A549 (cell line): ENCODE measurements at regions not wholly inside any gene's neighbourhood (a gene's known extent, or its start where the extent isn't known, plus 50 kb on each side); places are given as distances from the start of the nearest gene placed in this dataset.
A peak's percentile ranks its signal among the peaks of the same experiment; 100 is the strongest.

Source experiments
- CEBPB ChIP-seq, 2 experiments: fragments of >200 bp in 1 of 2; sonication (Bioruptor Twin) in 1 of 2; formaldehyde crosslinking in 1 of 2; IDR thresholded peaks; 2 replicates each; pipeline ENCODE4 v1.6.1; 2012 to 2016
- EP300 ChIP-seq, 2 experiments: fragments of >200 bp; sonication (Bioruptor Twin); formaldehyde crosslinking; IDR thresholded peaks; 2 replicates in 1 of 2; 3 replicates in 1 of 2; pipeline ENCODE4 v1.6.1; 2016 to 2017
- ESRRA ChIP-seq: fragments of 150-350 bp; IDR thresholded peaks from 2 replicates; pipeline ENCODE4 v1.6.1; 2014; ENCODE audit warnings: mild to moderate bottlenecking, low read length, borderline replicate concordance
- FOSL2 ChIP-seq, 2 experiments: fragments of 450-650 bp in 1 of 2; fragments of >200 bp in 1 of 2; sonication (Bioruptor Twin) in 1 of 2; formaldehyde crosslinking; IDR thresholded peaks; 2 replicates each; pipeline versions ENCODE4 v1.5.0 to v1.6.1; 2016 to 2020; ENCODE audit warnings: mild to moderate bottlenecking in 1 of 2, moderate library complexity in 1 of 2
- KDM1A ChIP-seq: fragments of 200-600 bp; sonication (generic); IDR thresholded peaks from 2 replicates; pipeline ENCODE4 v1.6.1; 2016; ENCODE audit warnings: low read depth, mild to moderate bottlenecking
- MAFK ChIP-seq: fragments of 450-650 bp; IDR thresholded peaks from 2 replicates; pipeline ENCODE4 v1.6.1; 2014; ENCODE audit not compliant: partially characterized antibody
- POLR2A ChIP-seq: IDR thresholded peaks from 2 replicates; pipeline ENCODE4 v1.6.1; 2012; ENCODE audit warnings: mild to moderate bottlenecking, low read length
- RARB ChIP-seq: fragments of 250-450 bp; sonication (Bioruptor Pico); IDR thresholded peaks from 2 replicates; pipeline ENCODE4 v1.8.0; 2021; ENCODE audit warnings: mild to moderate bottlenecking, moderate library complexity
- RCOR1 ChIP-seq: fragments of 150-350 bp; IDR thresholded peaks from 2 replicates; pipeline ENCODE4 v1.6.1; 2014; ENCODE audit warnings: antibody characterized with exemption, low read length, low read depth
- RFX5 ChIP-seq: fragments of 450-650 bp; IDR thresholded peaks from 2 replicates; pipeline ENCODE4 v1.7.1; 2014; ENCODE audit warnings: antibody characterized with exemption, mild to moderate bottlenecking, moderate library complexity
- TF ChIP-seq, protein P1 (sequence below): IDR thresholded peaks from 2 replicates; pipeline ENCODE4 v1.6.1; 2012
- TF ChIP-seq, protein P2 (sequence below): fragments of >200 bp; sonication (Bioruptor Twin); formaldehyde crosslinking; IDR thresholded peaks from 3 replicates; pipeline ENCODE4 v1.5.1; 2016
- TF ChIP-seq, protein P3 (sequence below): fragments of 200-600 bp; sonication (generic); IDR thresholded peaks from 2 replicates; pipeline ENCODE4 v1.6.1; 2016; ENCODE audit warnings: antibody characterized with exemption, mild to moderate bottlenecking, moderate library complexity
- TF ChIP-seq, protein P4 (sequence below): fragments of 250-450 bp; sonication (Bioruptor Pico); IDR thresholded peaks from 2 replicates; pipeline ENCODE4 v1.5.0; 2021; ENCODE audit warnings: mild to moderate bottlenecking, moderate library complexity, borderline replicate concordance

DNA sequence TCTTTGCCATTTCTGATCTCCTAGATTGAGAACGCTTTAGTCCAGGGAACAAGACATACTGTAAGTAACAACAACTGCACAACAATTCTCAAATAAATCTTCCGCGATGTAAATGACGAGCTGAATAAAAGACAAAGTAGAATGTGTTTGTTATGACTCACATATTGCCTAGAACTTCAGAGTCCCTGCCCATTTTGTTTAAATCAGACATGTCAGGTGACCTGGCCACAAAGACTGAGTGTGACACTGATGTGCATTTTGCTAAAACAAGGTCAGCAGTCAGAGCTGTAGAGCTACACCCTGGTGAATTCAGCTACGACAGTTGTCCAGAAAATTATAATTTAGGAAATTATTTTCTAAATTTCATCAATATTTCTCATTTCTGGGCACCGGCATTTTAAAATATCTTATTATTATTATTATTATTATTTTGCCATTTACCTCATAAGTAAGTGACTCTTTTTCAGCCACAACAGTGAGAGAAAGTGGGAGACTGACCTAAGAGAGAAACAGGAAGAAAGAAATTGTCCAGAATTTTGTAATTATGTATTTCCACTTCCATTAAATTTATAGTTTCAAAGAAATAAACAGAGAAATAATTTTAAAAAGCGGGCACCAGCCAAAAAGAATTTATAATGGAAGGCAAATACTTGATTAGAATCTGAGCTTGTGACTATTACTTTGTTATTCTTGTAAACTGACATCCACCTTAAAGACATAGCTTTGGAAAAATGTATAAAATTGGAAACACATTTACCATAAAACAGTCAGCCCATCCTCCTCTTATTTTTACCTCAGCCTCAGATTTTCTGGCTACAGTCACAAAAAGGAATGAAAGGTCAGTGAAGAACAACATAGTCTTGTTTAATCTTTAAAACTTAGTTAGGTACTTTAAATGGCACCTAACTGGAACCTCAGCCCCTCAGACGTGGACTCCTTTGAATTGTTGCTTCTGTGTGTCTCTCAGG is 157.0 kb upstream of the CITED2 start:
- no peak for TF ChIP-seq KDM1A
- TF ChIP-seq, protein P1, sequence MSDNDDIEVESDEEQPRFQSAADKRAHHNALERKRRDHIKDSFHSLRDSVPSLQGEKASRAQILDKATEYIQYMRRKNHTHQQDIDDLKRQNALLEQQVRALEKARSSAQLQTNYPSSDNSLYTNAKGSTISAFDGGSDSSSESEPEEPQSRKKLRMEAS: no peak
- TF ChIP-seq POLR2A: no peak
- TF ChIP-seq, protein P2, sequence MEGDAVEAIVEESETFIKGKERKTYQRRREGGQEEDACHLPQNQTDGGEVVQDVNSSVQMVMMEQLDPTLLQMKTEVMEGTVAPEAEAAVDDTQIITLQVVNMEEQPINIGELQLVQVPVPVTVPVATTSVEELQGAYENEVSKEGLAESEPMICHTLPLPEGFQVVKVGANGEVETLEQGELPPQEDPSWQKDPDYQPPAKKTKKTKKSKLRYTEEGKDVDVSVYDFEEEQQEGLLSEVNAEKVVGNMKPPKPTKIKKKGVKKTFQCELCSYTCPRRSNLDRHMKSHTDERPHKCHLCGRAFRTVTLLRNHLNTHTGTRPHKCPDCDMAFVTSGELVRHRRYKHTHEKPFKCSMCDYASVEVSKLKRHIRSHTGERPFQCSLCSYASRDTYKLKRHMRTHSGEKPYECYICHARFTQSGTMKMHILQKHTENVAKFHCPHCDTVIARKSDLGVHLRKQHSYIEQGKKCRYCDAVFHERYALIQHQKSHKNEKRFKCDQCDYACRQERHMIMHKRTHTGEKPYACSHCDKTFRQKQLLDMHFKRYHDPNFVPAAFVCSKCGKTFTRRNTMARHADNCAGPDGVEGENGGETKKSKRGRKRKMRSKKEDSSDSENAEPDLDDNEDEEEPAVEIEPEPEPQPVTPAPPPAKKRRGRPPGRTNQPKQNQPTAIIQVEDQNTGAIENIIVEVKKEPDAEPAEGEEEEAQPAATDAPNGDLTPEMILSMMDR: no peak
- no peak for TF ChIP-seq FOSL2 (IDR thresholded peaks at IDR 0.05)
- TF ChIP-seq FOSL2 (CRISPR knock-in tag; IDR thresholded peaks at IDR 0.05): peak; percentile 22; the same call in 1 of the 2 replicates
- TF ChIP-seq ESRRA: no peak
- no peak for TF ChIP-seq RFX5
- TF ChIP-seq RARB (CRISPR knock-in tag): no peak
- TF ChIP-seq, protein P3, sequence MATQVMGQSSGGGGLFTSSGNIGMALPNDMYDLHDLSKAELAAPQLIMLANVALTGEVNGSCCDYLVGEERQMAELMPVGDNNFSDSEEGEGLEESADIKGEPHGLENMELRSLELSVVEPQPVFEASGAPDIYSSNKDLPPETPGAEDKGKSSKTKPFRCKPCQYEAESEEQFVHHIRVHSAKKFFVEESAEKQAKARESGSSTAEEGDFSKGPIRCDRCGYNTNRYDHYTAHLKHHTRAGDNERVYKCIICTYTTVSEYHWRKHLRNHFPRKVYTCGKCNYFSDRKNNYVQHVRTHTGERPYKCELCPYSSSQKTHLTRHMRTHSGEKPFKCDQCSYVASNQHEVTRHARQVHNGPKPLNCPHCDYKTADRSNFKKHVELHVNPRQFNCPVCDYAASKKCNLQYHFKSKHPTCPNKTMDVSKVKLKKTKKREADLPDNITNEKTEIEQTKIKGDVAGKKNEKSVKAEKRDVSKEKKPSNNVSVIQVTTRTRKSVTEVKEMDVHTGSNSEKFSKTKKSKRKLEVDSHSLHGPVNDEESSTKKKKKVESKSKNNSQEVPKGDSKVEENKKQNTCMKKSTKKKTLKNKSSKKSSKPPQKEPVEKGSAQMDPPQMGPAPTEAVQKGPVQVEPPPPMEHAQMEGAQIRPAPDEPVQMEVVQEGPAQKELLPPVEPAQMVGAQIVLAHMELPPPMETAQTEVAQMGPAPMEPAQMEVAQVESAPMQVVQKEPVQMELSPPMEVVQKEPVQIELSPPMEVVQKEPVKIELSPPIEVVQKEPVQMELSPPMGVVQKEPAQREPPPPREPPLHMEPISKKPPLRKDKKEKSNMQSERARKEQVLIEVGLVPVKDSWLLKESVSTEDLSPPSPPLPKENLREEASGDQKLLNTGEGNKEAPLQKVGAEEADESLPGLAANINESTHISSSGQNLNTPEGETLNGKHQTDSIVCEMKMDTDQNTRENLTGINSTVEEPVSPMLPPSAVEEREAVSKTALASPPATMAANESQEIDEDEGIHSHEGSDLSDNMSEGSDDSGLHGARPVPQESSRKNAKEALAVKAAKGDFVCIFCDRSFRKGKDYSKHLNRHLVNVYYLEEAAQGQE: no peak
- no peak for TF ChIP-seq RCOR1
- TF ChIP-seq EP300 (IDR thresholded peaks at IDR 0.05): no peak
- no peak for TF ChIP-seq CEBPB (IDR thresholded peaks at IDR 0.05)
- TF ChIP-seq, protein P4, sequence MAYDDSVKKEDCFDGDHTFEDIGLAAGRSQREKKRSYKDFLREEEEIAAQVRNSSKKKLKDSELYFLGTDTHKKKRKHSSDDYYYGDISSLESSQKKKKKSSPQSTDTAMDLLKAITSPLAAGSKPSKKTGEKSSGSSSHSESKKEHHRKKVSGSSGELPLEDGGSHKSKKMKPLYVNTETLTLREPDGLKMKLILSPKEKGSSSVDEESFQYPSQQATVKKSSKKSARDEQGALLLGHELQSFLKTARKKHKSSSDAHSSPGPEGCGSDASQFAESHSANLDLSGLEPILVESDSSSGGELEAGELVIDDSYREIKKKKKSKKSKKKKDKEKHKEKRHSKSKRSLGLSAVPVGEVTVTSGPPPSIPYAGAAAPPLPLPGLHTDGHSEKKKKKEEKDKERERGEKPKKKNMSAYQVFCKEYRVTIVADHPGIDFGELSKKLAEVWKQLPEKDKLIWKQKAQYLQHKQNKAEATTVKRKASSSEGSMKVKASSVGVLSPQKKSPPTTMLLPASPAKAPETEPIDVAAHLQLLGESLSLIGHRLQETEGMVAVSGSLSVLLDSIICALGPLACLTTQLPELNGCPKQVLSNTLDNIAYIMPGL (CRISPR knock-in tag): no peak
- no peak for TF ChIP-seq MAFK
